ENCODE measurements at regions not wholly inside any gene's neighbourhood (a gene's known extent, or its start where the extent isn't known, plus 50 kb on each side); places are given as distances from the start of the nearest gene placed in this dataset.

DNA sequence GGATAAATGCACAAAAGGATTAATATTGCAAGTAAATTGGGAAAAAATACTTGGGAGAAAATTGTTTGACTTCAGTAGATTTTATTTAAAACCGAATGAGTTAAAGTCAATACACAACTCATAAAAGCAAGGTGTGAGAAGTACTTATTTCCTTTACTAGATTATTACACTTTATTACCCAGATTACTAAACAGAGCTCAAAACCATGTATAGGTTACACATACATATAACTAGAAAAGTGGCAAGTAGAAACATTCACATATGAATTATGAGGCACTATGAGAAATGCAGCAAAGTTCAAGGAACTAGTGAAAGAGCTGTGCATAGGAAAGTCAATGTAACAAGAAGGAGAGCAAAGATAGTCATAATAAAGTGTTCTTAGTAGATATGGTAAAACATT, 113.0 kb downstream of the CXXC4 start:
- TF ChIP-seq EZH2 (IDR thresholded peaks at IDR 0.05; ENCODE audit: borderline replicate concordance) (no peak), EZH2phosphoT487 (IDR thresholded peaks at IDR 0.05; ENCODE audit: low read depth, severe bottlenecking, unreplicated experiment) (no peak)
- TF ChIP-seq, protein P1, sequence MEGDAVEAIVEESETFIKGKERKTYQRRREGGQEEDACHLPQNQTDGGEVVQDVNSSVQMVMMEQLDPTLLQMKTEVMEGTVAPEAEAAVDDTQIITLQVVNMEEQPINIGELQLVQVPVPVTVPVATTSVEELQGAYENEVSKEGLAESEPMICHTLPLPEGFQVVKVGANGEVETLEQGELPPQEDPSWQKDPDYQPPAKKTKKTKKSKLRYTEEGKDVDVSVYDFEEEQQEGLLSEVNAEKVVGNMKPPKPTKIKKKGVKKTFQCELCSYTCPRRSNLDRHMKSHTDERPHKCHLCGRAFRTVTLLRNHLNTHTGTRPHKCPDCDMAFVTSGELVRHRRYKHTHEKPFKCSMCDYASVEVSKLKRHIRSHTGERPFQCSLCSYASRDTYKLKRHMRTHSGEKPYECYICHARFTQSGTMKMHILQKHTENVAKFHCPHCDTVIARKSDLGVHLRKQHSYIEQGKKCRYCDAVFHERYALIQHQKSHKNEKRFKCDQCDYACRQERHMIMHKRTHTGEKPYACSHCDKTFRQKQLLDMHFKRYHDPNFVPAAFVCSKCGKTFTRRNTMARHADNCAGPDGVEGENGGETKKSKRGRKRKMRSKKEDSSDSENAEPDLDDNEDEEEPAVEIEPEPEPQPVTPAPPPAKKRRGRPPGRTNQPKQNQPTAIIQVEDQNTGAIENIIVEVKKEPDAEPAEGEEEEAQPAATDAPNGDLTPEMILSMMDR (IDR thresholded peaks at IDR 0.05; ENCODE audit: poor library complexity) = no peak
